Neural progenitor cell (in vitro differentiated cells): ENCODE measurements at regions not wholly inside any gene's neighbourhood (a gene's known extent, or its start where the extent isn't known, plus 50 kb on each side); places are given as distances from the start of the nearest gene placed in this dataset.

Experiments
- DNase-seq: peaks from one replicate; pipeline ENCODE4 v3.0.0-alpha.2; 2016; ENCODE audit warnings: low spot score
- H2AFZ ChIP-seq: fragments of 200-600 bp; sonication (generic); replicated peaks from 2 replicates; pipeline ENCODE4 v1.6.1; 2016; ENCODE audit warnings: antibody characterized with exemption
- H3F3A ChIP-seq: fragments of 200-600 bp; sonication (generic); 2 replicates; pipeline ENCODE4 v1.6.1; 2016; ENCODE audit warnings: antibody characterized with exemption, low read depth
- H3K27ac ChIP-seq: fragments of 200-600 bp; sonication (generic); 2 replicates; pipeline ENCODE4 v1.5.1; 2016; ENCODE audit warnings: mild to moderate bottlenecking
- H3K27me3 ChIP-seq: fragments of 200-600 bp; sonication (generic); 2 replicates; pipeline ENCODE4 v1.6.1; 2016; ENCODE audit warnings: mild to moderate bottlenecking, moderate library complexity
- H3K36me3 ChIP-seq: fragments of 200-600 bp; sonication (generic); 2 replicates; pipeline ENCODE4 v1.5.1; 2016
- H3K4me1 ChIP-seq: fragments of 200-600 bp; sonication (generic); 2 replicates; pipeline ENCODE4 v1.6.1; 2016; ENCODE audit warnings: mixed run types
- H3K4me2 ChIP-seq: fragments of 200-600 bp; sonication (generic); 2 replicates; pipeline ENCODE4 v1.6.1; 2016
- H3K4me3 ChIP-seq: fragments of 200-600 bp; sonication (generic); 2 replicates; pipeline ENCODE4 v1.5.1; 2016
- H3K79me2 ChIP-seq: fragments of 200-600 bp; sonication (generic); 2 replicates; pipeline ENCODE4 v1.6.1; 2016; ENCODE audit warnings: low read depth
- H3K9ac ChIP-seq: fragments of 200-600 bp; sonication (generic); 2 replicates; pipeline ENCODE4 v1.6.1; 2016
- H3K9me3 ChIP-seq: fragments of 200-600 bp; sonication (generic); 2 replicates; pipeline ENCODE4 v1.5.1; 2016; ENCODE audit warnings: low read depth
- H4K20me1 ChIP-seq: fragments of 200-600 bp; sonication (generic); 2 replicates; pipeline ENCODE4 v1.6.1; 2016; ENCODE audit warnings: low read depth
- H3K27ac Mint-ChIP-seq: 3 replicates; pipeline ENCODE4 v1.8.0; 2021; ENCODE audit warnings: mixed read lengths
- H3K27me3 Mint-ChIP-seq: 2 replicates; pipeline ENCODE4 v1.8.0; 2022; ENCODE audit warnings: low read depth, mild to moderate bottlenecking, inconsistent platforms, moderate library complexity, mixed read lengths; ENCODE audit not compliant: insufficient read depth
- H3K36me3 Mint-ChIP-seq: 3 replicates; pipeline ENCODE4 v1.8.0; 2021; ENCODE audit warnings: mixed read lengths
- H3K4me1 Mint-ChIP-seq: 3 replicates; pipeline ENCODE4 v1.8.0; 2021; ENCODE audit warnings: mixed read lengths
- H3K4me3 Mint-ChIP-seq: 3 replicates; pipeline ENCODE4 v1.8.0; 2021; ENCODE audit warnings: mild to moderate bottlenecking, moderate library complexity, mixed read lengths
- H3K9me3 Mint-ChIP-seq: 3 replicates; pipeline ENCODE4 v1.8.0; 2020; ENCODE audit warnings: mixed read lengths
- CTCF ChIP-seq: fragments of 200-600 bp; sonication (generic); IDR thresholded peaks from 2 replicates; pipeline ENCODE4 v1.5.1; 2017; ENCODE audit warnings: antibody characterized with exemption, mild to moderate bottlenecking
- EZH2 ChIP-seq: fragments of 200-600 bp; sonication (generic); IDR thresholded peaks from 2 replicates; pipeline ENCODE4 v1.6.1; 2017; ENCODE audit warnings: antibody characterized with exemption, mild to moderate bottlenecking, moderate library complexity
- EZH2phosphoT487 ChIP-seq: fragments of 200-600 bp; sonication (generic); IDR thresholded peaks from 2 replicates; pipeline ENCODE4 v1.6.1; 2017; ENCODE audit warnings: antibody characterized with exemption

DNA sequence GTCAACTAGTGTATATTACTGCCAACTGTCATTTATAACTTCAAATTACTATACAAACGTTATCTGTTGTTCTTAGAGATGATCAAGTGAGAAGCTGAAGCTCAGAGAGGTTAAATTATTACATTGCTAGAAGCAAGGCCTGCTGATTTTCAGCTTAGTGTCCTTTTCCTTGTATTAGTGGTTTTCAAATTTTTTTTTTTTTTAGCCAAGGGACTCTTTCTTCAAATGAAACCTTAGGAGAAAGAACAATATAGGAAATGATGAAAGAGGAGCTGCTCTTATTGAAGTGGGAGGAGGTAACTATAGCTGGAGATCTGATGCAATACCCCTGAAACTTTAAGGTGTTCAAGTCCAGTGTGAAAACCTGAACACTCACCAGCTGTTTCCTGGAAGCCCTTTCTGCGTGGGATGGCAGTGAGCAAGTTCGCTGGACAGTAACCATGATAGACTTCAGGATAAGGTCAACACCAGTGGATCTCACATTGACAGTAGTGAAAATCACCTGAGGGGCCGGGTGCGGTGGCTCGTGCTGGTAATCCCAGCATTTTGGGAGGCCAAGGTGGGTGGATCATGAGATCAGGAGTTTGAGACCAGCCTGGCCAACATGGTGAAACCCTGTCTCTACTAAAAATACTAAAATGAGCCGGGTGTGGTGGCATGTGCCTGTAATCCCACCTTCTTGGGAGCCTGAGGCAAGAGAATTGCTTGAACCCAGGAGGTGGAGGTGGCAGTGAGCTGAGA lies 376.2 kb downstream of the EDEM1 start:
- H3K4me3 Mint-ChIP-seq: no peak overlapping the region
- Histone ChIP-seq H3K27ac (no peak overlapping the region), H4K20me1 (no peaks in the 10 kb centered on the region), H3K27me3 (no peaks in the 10 kb centered on the region), H3K79me2 (no peaks in the 10 kb centered on the region), H3K4me1 (no peaks in the 10 kb centered on the region), H3K9me3 (no peaks in the 10 kb centered on the region), H2AFZ (no peak overlapping the region), H3K4me2 (no peak overlapping the region), H3K9ac (no peak overlapping the region), H3F3A (no peaks in the 10 kb centered on the region), H3K36me3 (no peaks in the 10 kb centered on the region), H3K4me3 (no peak overlapping the region)
- no peaks in the 10 kb centered on the region for H3K9me3 Mint-ChIP-seq
- TF ChIP-seq EZH2: no peak
- TF ChIP-seq CTCF: no peak
- TF ChIP-seq EZH2phosphoT487: no peak
- no peak overlapping the region for H3K27ac Mint-ChIP-seq
- DNase-seq: no peak
- no peaks in the 10 kb centered on the region for H3K27me3 Mint-ChIP-seq
- H3K4me1 Mint-ChIP-seq: no peaks in the 10 kb centered on the region
- H3K36me3 Mint-ChIP-seq: no peaks in the 10 kb centered on the region

GRCh38 chr3:5564278-5564666 lies 376.8 kb downstream of the EDEM1 start:
- H3F3A ChIP-seq: no peaks in the 10 kb centered on the region
- no peaks in the 10 kb centered on the region for H3K9me3 Mint-ChIP-seq
- H3K27ac Mint-ChIP-seq: no peak overlapping the region
- no peak overlapping the region for H3K9ac ChIP-seq
- H3K9me3 ChIP-seq: no peaks in the 10 kb centered on the region
- no peak overlapping the region for H3K4me3 Mint-ChIP-seq
- H3K27me3 ChIP-seq: no peaks in the 10 kb centered on the region
- H3K36me3 Mint-ChIP-seq: no peaks in the 10 kb centered on the region
- no peaks in the 10 kb centered on the region for H4K20me1 ChIP-seq
- no peak overlapping the region for H3K4me2 ChIP-seq
- H3K79me2 ChIP-seq: no peaks in the 10 kb centered on the region
- H3K4me1 Mint-ChIP-seq: no peaks in the 10 kb centered on the region
- no peak for TF ChIP-seq CTCF
- no peak for TF ChIP-seq EZH2phosphoT487
- no peak for TF ChIP-seq EZH2
- no peaks in the 10 kb centered on the region for H3K36me3 ChIP-seq
- H3K27me3 Mint-ChIP-seq: no peaks in the 10 kb centered on the region
- H2AFZ ChIP-seq: no peak overlapping the region
- no peak overlapping the region for H3K4me3 ChIP-seq
- no peak for DNase-seq
- no peaks in the 10 kb centered on the region for H3K4me1 ChIP-seq
- no peak overlapping the region for H3K27ac ChIP-seq

GRCh38 chr3:5565026-5565425 lies 377.5 kb downstream of the EDEM1 start:
- DNase-seq: no peak
- Mint-ChIP-seq H3K4me1 (no peaks in the 10 kb centered on the region), H3K27me3 (no peaks in the 10 kb centered on the region), H3K27ac (no peak overlapping the region), H3K9me3 (no peaks in the 10 kb centered on the region), H3K36me3 (no peaks in the 10 kb centered on the region), H3K4me3 (no peak overlapping the region)
- Histone ChIP-seq H3K27me3 (no peaks in the 10 kb centered on the region), H2AFZ (no peak overlapping the region), H3K9ac (no peak overlapping the region), H4K20me1 (no peaks in the 10 kb centered on the region), H3K27ac (no peak overlapping the region), H3K4me3 (no peak overlapping the region), H3K79me2 (no peaks in the 10 kb centered on the region), H3K4me1 (no peaks in the 10 kb centered on the region), H3K36me3 (no peaks in the 10 kb centered on the region), H3K9me3 (no peaks in the 10 kb centered on the region), H3F3A (no peaks in the 10 kb centered on the region), H3K4me2 (no peak overlapping the region)
- TF ChIP-seq CTCF (no peak), EZH2phosphoT487 (no peak), EZH2 (no peak)
